ENCODE measurements at regions not wholly inside any gene's neighbourhood (a gene's known extent, or its start where the extent isn't known, plus 50 kb on each side); places are given as distances from the start of the nearest gene placed in this dataset.

DNA sequence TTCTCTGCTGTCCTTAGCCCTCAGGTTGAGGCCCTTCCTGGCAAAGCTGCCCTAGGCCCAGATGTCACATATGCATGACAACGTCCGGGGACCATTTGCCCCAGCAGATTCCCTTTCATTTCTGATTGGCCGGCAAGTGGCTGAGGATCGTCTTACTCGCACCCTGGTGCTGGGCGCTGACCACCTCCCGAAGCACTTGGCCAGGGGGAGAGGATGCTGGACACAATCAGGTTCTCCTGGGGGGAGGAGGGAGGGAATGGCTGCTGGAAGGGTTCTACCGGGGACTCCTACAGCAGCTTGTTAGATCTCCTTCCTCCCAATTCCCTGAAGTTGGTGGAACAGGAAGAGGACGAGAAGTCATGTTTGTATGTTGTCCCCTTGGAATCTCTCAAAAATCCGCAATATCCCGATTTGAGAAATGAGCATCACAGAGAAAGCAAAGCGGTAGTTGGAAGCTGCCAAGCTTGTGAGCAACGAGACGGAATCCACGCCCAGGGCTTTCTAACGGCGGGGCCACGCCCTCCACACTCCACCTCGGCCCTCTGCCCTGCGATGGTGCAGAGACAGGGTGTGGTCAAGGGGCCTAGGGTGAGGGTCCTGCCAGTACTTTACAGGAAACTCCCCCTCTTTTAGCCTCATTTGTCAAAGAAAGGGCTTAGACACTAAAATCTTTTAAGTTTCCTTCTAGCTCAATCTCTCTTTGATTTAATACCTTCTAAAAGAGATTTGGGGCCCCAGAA lies 61.8 kb upstream of the YWHAQ start:
- DNase-seq, result no peak
- H3K4me2 ChIP-seq (replicated peaks; ENCODE audit: extremely low read depth, low read length, poor library complexity, severe bottlenecking), result peak overlapping the region; percentile 6
- H3K9ac ChIP-seq (ENCODE audit: insufficient read depth, low read length, poor library complexity, severe bottlenecking), result no peak overlapping the region

DNA sequence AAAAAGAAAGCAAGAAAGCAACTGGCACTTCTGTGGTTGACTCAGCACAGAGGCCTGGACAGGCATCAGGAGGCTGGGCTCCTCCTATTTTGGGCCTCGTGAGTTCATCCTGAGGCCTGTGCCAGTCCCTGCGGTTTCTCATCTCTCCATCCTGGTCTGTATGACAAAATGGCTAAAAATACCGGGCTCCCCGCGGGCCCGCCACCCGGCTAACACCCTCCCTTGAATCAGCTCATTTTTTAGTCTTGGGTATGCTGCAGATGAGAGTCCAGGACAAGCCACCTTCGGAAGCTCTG lies 62.3 kb upstream of the YWHAQ start:
- Histone ChIP-seq H3K27me3 (ENCODE audit: control insufficient read depth in 2 of 2, insufficient read depth in 2 of 2, low read length in 2 of 2) (no peaks in the 10 kb centered on the region), H3K9ac (ENCODE audit: insufficient read depth, low read length, poor library complexity, severe bottlenecking) (no peak overlapping the region), H3K79me2 (ENCODE audit: insufficient read depth, low read length) (no peaks in the 10 kb centered on the region), H3K27ac (ENCODE audit: low read depth in 1 of 2, low read length in 2 of 2) (peak overlapping the region in 1 of 2 donors; percentile 34), H2AFZ (ENCODE audit: insufficient read depth, low read depth, low read length, poor library complexity, severe bottlenecking) (peak overlapping the region; percentile 55), H4K20me1 (ENCODE audit: insufficient read depth, low read length) (no peaks in the 10 kb centered on the region), H3K4me1 (ENCODE audit: control insufficient read depth in 1 of 2, insufficient read depth in 2 of 2, low read length in 2 of 2) (peaks cover 0 to 28% of the 10 kb centered on the region in 2 donors), H3K36me3 (replicated peaks in 1 of 2; ENCODE audit: control insufficient read depth in 1 of 2, insufficient read depth in 2 of 2, low read length in 2 of 2) (no peaks in the 10 kb centered on the region), H3K4me2 (replicated peaks; ENCODE audit: extremely low read depth, low read length, poor library complexity, severe bottlenecking) (peak overlapping the region; percentile 6), H3K9me3 (replicated peaks in 1 of 2; ENCODE audit: control insufficient read depth in 1 of 2, insufficient read depth in 1 of 2, low read length in 2 of 2) (no peaks in the 10 kb centered on the region), H3K4me3 (replicated peaks in 1 of 3; ENCODE audit: low read depth in 2 of 3, low read length in 3 of 3) (peak overlapping the region in 1 of 3 experiments; percentile 6)
- intact Hi-C loops (cut with micrococcal nuclease), result no loop called here
- H3K27ac Mint-ChIP-seq, result peak overlapping the region in 2 of 7 donors; percentile 40 to 58
- peaks cover 17% of the 10 kb centered on the region for H3K4me1 Mint-ChIP-seq
- TF ChIP-seq, protein P1, sequence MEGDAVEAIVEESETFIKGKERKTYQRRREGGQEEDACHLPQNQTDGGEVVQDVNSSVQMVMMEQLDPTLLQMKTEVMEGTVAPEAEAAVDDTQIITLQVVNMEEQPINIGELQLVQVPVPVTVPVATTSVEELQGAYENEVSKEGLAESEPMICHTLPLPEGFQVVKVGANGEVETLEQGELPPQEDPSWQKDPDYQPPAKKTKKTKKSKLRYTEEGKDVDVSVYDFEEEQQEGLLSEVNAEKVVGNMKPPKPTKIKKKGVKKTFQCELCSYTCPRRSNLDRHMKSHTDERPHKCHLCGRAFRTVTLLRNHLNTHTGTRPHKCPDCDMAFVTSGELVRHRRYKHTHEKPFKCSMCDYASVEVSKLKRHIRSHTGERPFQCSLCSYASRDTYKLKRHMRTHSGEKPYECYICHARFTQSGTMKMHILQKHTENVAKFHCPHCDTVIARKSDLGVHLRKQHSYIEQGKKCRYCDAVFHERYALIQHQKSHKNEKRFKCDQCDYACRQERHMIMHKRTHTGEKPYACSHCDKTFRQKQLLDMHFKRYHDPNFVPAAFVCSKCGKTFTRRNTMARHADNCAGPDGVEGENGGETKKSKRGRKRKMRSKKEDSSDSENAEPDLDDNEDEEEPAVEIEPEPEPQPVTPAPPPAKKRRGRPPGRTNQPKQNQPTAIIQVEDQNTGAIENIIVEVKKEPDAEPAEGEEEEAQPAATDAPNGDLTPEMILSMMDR (IDR thresholded peaks at IDR 0.05), result no peak
- no peak overlapping the region for H3K4me3 Mint-ChIP-seq
- DNase-seq, result peak; percentile 22 to 41 (median 30)
- H3K9me3 Mint-ChIP-seq, result peaks cover 0 to 2% (median 0%) of the 10 kb centered on the region in 7 donors
- H3K27me3 Mint-ChIP-seq (ENCODE audit: low read depth in 3 of 3), result peaks cover 3 to 7% (median 6%) of the 10 kb centered on the region in 3 donors
- no peaks in the 10 kb centered on the region for H3K36me3 Mint-ChIP-seq
- WGBS (ENCODE audit: insufficient coverage), result 33% methylated on average over 8 of the region's 8 CpGs

More for the DNA sequence above, 61.8 kb upstream of the YWHAQ start:
- intact Hi-C loops (cut with micrococcal nuclease), result no loop called here
- Mint-ChIP-seq H3K36me3 (no peaks in the 10 kb centered on the region), H3K9me3 (peaks cover 0 to 2% (median 0%) of the 10 kb centered on the region in 7 donors), H3K27ac (peak overlapping the region in 1 of 7 donors; percentile 40), H3K4me1 (peaks cover 17% of the 10 kb centered on the region), H3K4me3 (no peak overlapping the region), H3K27me3 (ENCODE audit: low read depth in 3 of 3) (peaks cover 2 to 7% (median 6%) of the 10 kb centered on the region in 3 donors)
- Histone ChIP-seq H3K4me1 (ENCODE audit: control insufficient read depth in 1 of 2, insufficient read depth in 2 of 2, low read length in 2 of 2) (peaks cover 0 to 28% of the 10 kb centered on the region in 2 donors), H3K79me2 (ENCODE audit: insufficient read depth, low read length) (no peaks in the 10 kb centered on the region), H3K4me3 (replicated peaks in 1 of 3; ENCODE audit: low read depth in 2 of 3, low read length in 3 of 3) (peak overlapping the region in 1 of 3 experiments; percentile 6), H2AFZ (ENCODE audit: insufficient read depth, low read depth, low read length, poor library complexity, severe bottlenecking) (peak overlapping the region; percentile 55), H3K36me3 (replicated peaks in 1 of 2; ENCODE audit: control insufficient read depth in 1 of 2, insufficient read depth in 2 of 2, low read length in 2 of 2) (no peaks in the 10 kb centered on the region), H3K27me3 (ENCODE audit: control insufficient read depth in 2 of 2, insufficient read depth in 2 of 2, low read length in 2 of 2) (no peaks in the 10 kb centered on the region), H4K20me1 (ENCODE audit: insufficient read depth, low read length) (no peaks in the 10 kb centered on the region), H3K9me3 (replicated peaks in 1 of 2; ENCODE audit: control insufficient read depth in 1 of 2, insufficient read depth in 1 of 2, low read length in 2 of 2) (no peaks in the 10 kb centered on the region), H3K27ac (ENCODE audit: low read depth in 1 of 2, low read length in 2 of 2) (peak overlapping the region in 1 of 2 donors; percentile 34)
- 69% methylated on average over 15 of the region's 20 CpGs for WGBS (ENCODE audit: insufficient coverage)
- TF ChIP-seq, protein P1 (IDR thresholded peaks at IDR 0.05), result no peak
